Activated naive CD8-positive, alpha-beta T cell treated with anti-CD3 and anti-CD28 coated beads, Interleukin-2, amount 10 ng/mL, durations not matched to agents 7 days and 5 days (primary cell): ENCODE measurements at regions not wholly inside any gene's neighbourhood (a gene's known extent, or its start where the extent isn't known, plus 50 kb on each side); places are given as distances from the start of the nearest gene placed in this dataset.

Source experiments
- ATAC-seq: fragments of 150-1000 bp; cut with Tn5 transposase; one replicate; pipeline ENCODE4 v1.10.0; 2021; ENCODE audit warnings: low read depth, moderate library complexity
- POLR2A ChIA-PET: fragments of 350-600 bp; sonication (Branson Sonifier 250); formaldehyde crosslinking; loops from one replicate; lab custom pipeline; 2021; ENCODE audit warnings: antibody characterized with exemption; lab: Charles Lee
- DNase-seq: peaks from one replicate; pipeline ENCODE4 v3.0.0; 2021
- H3K27ac Mint-ChIP-seq: one replicate; pipeline ENCODE4 v1.8.0; 2022; ENCODE audit warnings: mild to moderate bottlenecking, mixed read lengths
- H3K27me3 Mint-ChIP-seq: one replicate; pipeline ENCODE4 v1.8.0; 2022; ENCODE audit warnings: mild to moderate bottlenecking, moderate library complexity, mixed read lengths
- H3K36me3 Mint-ChIP-seq: one replicate; pipeline ENCODE4 v1.8.0; 2021; ENCODE audit warnings: mild to moderate bottlenecking, mixed read lengths
- H3K4me1 Mint-ChIP-seq: one replicate; pipeline ENCODE4 v1.8.0; 2021; ENCODE audit warnings: mixed read lengths
- H3K4me3 Mint-ChIP-seq: one replicate; pipeline ENCODE4 v1.8.0; 2022; ENCODE audit warnings: mild to moderate bottlenecking, moderate library complexity, mixed read lengths
- H3K9me3 Mint-ChIP-seq: one replicate; pipeline ENCODE4 v1.8.0; 2021; ENCODE audit warnings: mixed read lengths

DNA sequence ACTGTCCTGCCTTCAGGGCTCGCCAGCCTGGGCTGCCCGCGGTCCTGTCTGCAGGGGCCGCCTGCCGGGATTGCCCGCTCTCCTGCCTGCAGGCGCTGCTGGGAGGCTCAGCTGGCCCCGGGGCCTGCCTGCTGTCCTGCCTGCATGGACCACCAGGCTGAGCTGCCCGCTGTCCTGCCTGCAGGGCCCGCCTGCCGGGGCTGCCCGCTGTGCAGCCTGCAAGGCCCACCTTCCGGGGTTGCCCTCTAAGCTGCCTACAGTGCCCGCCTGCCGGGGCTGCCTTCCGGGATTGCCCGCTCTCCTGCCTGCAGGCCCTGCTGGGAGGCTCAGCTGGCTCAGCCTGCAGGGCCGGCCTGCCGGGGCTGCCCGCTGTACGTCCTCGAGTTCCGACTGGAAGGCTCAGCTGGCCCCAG, 164.4 kb downstream of the GLRX3 start:
- peaks cover 37% of the 10 kb centered on the region for H3K9me3 Mint-ChIP-seq
- POLR2A ChIA-PET = no interaction called here
- ATAC-seq (peak; percentile 51), DNase-seq (no peak)
- no peaks in the 10 kb centered on the region for H3K36me3 Mint-ChIP-seq
- H3K4me3 Mint-ChIP-seq = peak overlapping the region; percentile 32
- H3K4me1 Mint-ChIP-seq = no peaks in the 10 kb centered on the region
- no peak overlapping the region for H3K27ac Mint-ChIP-seq
- H3K27me3 Mint-ChIP-seq = no peaks in the 10 kb centered on the region

DNA sequence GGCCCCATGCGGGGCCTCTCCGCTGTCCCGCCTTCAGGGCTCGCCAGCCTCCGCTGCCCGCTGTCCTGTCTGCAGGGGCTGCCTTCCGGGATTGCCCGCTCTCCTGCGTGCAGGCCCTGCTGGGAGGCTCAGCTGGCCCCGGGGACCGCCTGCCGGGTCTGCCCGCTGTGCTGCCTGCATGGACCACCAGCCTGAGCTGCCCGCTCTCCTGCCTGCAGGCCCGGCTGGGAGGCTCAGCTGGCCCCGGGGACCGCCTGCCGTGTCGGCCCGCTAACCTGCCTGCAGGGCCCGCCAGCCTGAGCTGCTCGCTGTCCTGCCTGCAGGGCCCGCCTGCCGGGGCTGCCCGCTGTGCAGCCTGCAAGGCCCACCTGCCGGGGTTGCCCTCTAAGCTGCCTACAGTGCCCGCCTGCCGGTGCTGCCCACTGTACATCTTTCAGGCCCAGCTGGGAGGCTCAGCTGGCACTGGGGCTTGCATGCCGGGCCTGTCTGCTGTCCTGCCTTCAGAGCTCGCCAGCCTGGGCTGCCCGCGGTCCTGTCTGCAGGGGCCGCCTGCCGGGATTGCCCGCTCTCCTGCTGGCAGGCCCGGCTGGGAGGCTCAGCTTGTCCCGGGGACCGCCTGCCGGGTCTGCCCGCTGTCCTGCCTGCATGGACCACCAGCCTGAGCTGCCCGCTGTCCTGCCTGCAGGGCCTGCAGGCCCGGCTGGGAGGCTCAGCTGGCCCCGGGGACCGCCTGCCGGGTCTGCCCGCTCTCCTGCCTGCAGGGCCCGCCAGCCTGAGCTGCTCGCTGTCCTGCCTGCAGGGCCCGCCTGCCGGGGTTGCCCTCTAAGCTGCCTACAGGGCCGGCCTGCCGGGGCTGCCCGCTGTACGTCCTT, 165.1 kb downstream of the GLRX3 start:
- POLR2A ChIA-PET = interaction anchor here (1.0 kb wide), 1 partner anchor 165 kb away, joined by 3 read pairs; the partner anchor contains the start of gene GLRX3
- Mint-ChIP-seq H3K4me3 (peak overlapping the region; percentile 53), H3K4me1 (no peaks in the 10 kb centered on the region), H3K9me3 (peaks cover 35% of the 10 kb centered on the region), H3K36me3 (no peaks in the 10 kb centered on the region), H3K27me3 (no peaks in the 10 kb centered on the region), H3K27ac (peak overlapping the region; percentile 59)
- DNase-seq (peak; percentile 57), ATAC-seq (peak; percentile 66)

DNA sequence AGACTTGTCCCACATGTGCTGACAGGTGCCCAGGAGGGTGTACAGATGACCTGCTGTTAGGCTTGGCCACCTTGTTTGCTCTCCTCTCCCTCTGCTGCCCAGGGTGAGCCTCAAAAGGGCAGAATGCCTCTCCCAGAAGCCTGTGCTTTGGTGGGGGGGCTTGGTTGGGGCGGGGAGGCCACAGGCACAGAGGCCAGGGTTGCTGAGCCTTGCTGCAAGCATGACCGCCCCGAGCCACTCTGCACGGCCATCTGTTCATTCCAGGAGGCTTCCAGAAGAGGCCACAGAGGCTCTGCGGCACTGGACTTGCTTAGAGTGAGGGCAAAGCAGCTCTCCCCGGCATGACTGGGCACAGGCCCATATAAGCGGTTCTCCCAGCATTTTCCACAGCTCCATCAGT, 190.8 kb downstream of the GLRX3 start:
- no peaks in the 10 kb centered on the region for H3K4me1 Mint-ChIP-seq
- no peak overlapping the region for H3K27ac Mint-ChIP-seq
- ATAC-seq = no peak
- POLR2A ChIA-PET = no interaction called here
- H3K27me3 Mint-ChIP-seq = no peaks in the 10 kb centered on the region
- peaks cover 8% of the 10 kb centered on the region for H3K9me3 Mint-ChIP-seq
- no peaks in the 10 kb centered on the region for H3K36me3 Mint-ChIP-seq
- H3K4me3 Mint-ChIP-seq = no peak overlapping the region
- no peak for DNase-seq

DNA sequence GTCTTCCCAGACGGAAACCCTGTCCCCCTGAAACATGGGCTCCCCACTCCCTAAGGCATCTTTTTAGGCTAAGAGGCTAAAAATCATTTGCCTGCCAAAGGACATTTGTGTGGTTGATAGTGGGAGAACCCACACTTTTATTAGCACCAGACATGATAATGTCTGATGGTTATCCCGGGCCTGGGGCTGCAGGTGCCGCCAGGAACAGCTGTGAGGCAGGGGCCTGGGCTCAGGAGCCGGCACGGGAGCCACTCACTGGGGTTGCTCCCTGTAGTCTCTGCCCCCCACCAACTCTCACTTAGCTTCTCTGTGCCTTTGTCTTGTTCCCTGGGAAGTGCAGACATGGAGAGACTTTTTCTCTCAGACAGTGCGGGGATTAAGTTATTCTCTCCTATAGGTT, 193.6 kb downstream of the GLRX3 start:
- H3K27me3 Mint-ChIP-seq = no peaks in the 10 kb centered on the region
- no peak for ATAC-seq
- no peak overlapping the region for H3K27ac Mint-ChIP-seq
- POLR2A ChIA-PET = no interaction called here
- H3K9me3 Mint-ChIP-seq = peaks cover 5% of the 10 kb centered on the region
- no peak for DNase-seq
- H3K4me3 Mint-ChIP-seq = no peak overlapping the region
- no peaks in the 10 kb centered on the region for H3K4me1 Mint-ChIP-seq
- H3K36me3 Mint-ChIP-seq = no peaks in the 10 kb centered on the region

DNA sequence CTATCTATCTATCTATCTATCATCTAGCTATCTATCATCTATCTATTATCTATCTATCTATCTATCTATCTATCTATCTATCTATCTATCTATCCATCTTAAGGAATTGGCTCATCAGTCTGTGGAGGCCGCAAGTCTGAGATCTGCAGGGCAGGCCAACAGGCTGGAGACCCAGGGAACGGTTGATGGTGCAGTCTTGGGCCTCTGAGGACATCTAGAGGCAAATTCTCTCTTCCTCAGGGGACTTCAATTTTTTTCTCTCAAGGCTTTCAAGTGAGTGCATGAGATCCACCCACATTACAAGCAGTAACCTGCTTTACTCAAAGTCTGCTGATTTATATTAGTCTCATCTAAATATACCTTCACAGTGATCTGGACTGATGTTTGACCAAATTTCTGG, 197.0 kb downstream of the GLRX3 start:
- no peak for ATAC-seq
- no peaks in the 10 kb centered on the region for H3K36me3 Mint-ChIP-seq
- POLR2A ChIA-PET = no interaction called here

DNA sequence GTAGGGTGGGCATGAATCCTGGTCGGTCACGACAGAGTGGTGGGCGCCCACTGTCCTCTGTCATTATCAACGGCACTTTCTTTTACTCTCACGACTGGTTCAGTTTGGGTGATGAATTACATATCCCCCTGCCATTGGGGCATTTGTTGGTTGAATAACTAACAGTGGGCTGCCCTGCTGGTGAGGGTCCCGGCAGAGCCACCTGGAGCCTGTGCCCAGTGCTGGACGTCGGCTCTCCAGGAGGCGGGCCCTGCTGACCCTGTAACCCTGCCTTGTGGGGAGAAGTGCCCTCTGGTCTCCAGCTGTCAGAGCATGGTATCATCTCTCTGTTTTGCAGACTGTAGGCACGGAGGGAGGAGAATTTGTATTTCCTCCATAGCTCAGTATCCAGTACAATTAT, 199.1 kb downstream of the GLRX3 start:
- Mint-ChIP-seq H3K4me1 (no peaks in the 10 kb centered on the region), H3K27ac (no peak overlapping the region), H3K36me3 (no peaks in the 10 kb centered on the region), H3K9me3 (no peaks in the 10 kb centered on the region), H3K27me3 (no peaks in the 10 kb centered on the region), H3K4me3 (no peak overlapping the region)
- POLR2A ChIA-PET = no interaction called here
- ATAC-seq (no peak), DNase-seq (no peak)

More for the DNA sequence above, 197.0 kb downstream of the GLRX3 start:
- Mint-ChIP-seq H3K9me3 (no peaks in the 10 kb centered on the region), H3K27ac (no peak overlapping the region), H3K27me3 (no peaks in the 10 kb centered on the region), H3K4me3 (no peak overlapping the region), H3K4me1 (no peaks in the 10 kb centered on the region)
- no peak for DNase-seq

DNA sequence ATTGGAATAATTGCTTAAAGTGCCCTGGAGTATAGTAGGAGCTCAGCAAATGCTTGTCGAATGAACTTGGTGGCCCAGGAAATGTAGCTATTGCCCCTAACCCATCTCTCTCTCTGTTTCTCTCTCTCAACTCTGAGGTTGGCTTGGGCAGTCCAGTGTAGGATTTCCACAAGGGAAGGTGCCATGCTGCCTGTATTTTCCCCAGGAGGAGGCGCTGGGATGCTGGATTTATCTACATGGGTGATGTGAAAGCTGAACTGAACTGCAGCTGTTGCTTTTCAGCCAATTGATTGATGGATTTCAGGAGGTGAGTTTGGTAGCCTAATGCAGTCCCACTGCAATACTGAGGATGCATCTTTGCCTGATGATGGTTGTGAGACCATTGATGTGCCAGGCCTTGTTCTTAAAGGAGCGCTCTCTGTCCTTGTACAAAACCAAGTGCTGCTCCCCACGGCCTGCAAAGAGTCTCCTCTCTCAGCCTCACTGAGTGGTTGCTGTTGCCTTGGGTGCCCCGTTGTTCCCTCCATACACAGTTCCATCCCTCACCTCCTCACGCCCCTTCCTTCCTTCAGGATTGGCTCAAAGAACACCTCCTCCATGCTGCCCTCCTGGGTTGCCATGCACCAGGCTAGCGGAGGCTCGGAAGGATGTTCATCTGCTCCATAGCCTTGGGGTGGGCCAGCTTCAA, 200.6 kb downstream of the GLRX3 start:
- no peak for DNase-seq
- Mint-ChIP-seq H3K27me3 (no peaks in the 10 kb centered on the region), H3K9me3 (no peaks in the 10 kb centered on the region), H3K27ac (no peak overlapping the region), H3K36me3 (no peaks in the 10 kb centered on the region), H3K4me1 (no peaks in the 10 kb centered on the region), H3K4me3 (no peak overlapping the region)
- POLR2A ChIA-PET = no interaction called here
- no peak for ATAC-seq

DNA sequence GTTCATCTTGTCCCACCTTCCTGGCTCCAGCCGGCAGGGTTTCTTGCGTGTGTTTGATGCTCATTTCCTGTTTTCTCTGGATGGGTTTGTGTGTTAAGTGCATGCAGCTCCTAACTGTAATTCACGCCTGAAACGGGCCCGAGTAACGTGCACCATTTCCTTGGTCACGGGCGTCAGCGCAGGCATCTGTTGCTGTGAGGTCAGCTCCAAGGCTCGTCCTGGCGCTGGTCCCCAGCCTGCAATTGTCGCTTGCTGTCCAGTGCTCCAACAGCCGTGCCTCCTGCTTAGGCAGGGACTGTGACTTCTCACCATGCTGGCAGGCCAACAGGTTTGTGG, 201.1 kb downstream of the GLRX3 start:
- Mint-ChIP-seq H3K4me1 (no peaks in the 10 kb centered on the region), H3K27me3 (no peaks in the 10 kb centered on the region), H3K4me3 (no peak overlapping the region), H3K9me3 (no peaks in the 10 kb centered on the region), H3K27ac (no peak overlapping the region), H3K36me3 (no peaks in the 10 kb centered on the region)
- DNase-seq (no peak), ATAC-seq (no peak)
- POLR2A ChIA-PET = no interaction called here

DNA sequence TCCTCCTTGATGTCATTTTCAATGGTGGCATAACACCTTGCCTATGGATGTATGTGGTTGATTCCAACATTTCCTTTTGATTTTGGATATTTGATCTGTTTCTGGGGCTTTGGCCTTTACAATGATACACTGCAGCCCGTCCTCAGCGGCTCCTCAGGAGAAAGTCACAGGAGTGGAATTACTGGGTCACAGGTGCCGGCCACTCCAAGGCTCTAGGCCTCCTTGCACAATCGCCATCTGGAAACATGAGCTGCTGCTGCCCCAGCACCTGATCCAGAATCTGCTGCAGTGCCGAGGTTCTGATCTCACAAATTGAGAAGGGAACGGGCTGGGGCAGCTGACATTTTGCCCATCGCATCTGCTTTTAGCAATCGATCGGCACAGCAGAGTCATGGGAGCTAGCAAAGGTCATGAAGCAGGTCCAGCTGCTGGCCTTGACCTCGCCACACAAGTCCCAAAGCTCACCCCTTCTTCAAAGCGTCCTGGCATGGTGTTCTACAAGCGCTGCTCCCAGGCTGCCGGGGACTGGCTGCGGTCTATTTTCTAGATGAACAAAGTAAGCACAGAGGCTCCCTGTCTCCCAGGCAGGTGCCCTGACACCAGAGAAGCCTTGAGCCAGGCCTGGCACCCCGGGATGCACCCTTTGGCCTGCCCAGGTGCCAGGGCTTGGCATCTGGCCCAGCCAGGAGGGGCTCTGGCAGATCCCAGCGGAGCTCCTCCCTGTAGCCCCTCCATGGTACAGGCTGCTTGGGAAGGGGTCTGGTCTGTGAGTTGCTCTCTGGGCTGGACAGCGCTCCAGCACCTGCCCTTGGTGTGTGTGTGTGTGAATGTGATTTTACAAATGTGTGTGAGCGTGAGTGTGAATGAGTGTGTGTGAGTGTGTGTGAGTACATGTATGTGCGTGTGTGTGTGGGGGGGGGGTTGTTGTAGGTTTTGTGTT, 201.8 kb downstream of the GLRX3 start:
- POLR2A ChIA-PET = no interaction called here
- no peak overlapping the region for H3K4me3 Mint-ChIP-seq
- no peaks in the 10 kb centered on the region for H3K4me1 Mint-ChIP-seq
- H3K27ac Mint-ChIP-seq = no peak overlapping the region
- no peak for ATAC-seq
- no peaks in the 10 kb centered on the region for H3K27me3 Mint-ChIP-seq
- DNase-seq = no peak
- H3K36me3 Mint-ChIP-seq = no peaks in the 10 kb centered on the region
- no peaks in the 10 kb centered on the region for H3K9me3 Mint-ChIP-seq

DNA sequence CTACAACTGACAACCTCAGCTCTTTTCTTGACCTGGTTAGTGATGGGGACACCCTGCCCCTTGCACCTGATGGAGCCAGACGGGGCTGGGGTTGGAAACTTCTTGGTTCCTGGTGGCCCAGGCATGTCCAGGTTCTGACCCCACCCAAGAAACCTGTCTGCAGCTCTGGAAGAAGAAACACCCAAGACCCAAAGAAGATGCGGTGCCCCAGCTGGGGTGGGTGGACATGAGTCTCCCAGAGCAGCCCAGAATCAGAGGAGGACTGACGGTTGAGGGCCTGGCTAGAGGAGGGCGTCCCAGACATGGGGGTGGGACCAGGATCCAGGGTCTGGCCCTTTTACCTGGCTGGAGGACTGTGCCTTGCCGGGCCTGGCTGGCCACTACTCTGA, 202.4 kb downstream of the GLRX3 start:
- Mint-ChIP-seq H3K36me3 (no peaks in the 10 kb centered on the region), H3K27ac (no peak overlapping the region), H3K9me3 (no peaks in the 10 kb centered on the region), H3K4me3 (no peak overlapping the region), H3K4me1 (no peaks in the 10 kb centered on the region), H3K27me3 (no peaks in the 10 kb centered on the region)
- DNase-seq = no peak
- no peak for ATAC-seq
- POLR2A ChIA-PET = no interaction called here

DNA sequence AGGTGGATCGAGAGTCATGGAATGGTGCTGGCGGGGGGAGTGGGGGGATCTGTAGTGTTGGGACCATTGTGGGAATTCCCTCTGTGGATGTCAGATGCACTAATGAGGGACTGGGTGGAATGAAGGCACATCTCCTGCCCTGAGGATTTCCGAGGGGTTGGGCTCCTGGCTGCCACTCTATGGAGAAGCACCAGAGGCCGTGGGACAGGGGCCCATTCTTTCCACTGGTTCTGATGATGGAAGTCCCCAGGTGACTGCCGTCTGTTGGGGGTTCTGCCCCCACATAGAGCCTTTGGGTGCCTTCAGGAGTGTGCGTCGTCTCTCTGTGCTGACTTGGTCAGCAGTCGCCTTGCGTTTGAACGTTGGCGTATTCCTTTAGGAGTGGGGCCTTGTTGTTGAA, 202.9 kb downstream of the GLRX3 start:
- ATAC-seq = no peak
- H3K36me3 Mint-ChIP-seq = no peaks in the 10 kb centered on the region
- H3K9me3 Mint-ChIP-seq = no peaks in the 10 kb centered on the region
- H3K4me3 Mint-ChIP-seq = no peak overlapping the region
- no peaks in the 10 kb centered on the region for H3K4me1 Mint-ChIP-seq
- H3K27me3 Mint-ChIP-seq = no peaks in the 10 kb centered on the region
- no peak overlapping the region for H3K27ac Mint-ChIP-seq
- no peak for DNase-seq
- POLR2A ChIA-PET = no interaction called here

DNA sequence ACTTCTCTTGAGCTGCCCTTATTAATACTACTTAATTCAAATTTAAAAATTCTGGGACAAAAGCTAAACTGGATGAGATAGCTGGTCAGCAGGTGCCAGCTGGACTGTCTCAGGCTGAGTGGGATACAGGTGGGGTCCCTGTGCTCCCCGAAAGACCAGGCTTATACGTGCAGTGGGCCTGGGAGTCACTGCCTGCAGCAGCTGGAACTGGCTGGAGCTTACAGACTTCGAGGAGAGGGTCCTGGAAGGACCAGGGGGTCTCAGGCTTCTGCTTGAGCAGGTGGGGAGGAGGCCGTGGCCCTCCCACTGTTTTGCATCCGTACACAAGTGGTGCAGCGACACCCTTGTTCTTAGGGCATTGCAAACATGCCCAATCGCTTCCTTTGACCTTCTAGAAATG, 203.7 kb downstream of the GLRX3 start:
- POLR2A ChIA-PET = no interaction called here
- no peaks in the 10 kb centered on the region for H3K36me3 Mint-ChIP-seq
- H3K4me3 Mint-ChIP-seq = no peak overlapping the region

DNA sequence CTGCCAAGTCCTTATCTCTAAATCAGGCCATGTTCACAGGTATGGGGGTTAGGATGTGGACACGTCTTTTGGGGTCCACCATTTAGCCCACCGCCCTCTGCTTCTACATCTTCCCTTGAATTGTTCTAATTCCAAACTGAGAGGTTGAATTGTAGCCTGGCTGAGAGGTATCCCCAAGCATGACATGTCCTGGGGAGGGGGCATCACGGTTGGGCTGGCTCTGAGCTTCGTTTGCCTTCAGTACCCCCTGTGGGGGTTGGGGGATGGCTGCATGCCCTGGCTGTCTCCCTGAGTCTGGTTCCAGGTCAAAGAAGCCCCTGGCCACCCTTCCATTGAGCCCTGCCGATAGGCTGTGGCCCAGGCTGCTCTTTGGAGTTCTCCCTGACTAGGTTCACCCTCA, 204.6 kb downstream of the GLRX3 start:
- H3K36me3 Mint-ChIP-seq = no peaks in the 10 kb centered on the region
- no peaks in the 10 kb centered on the region for H3K4me1 Mint-ChIP-seq
- H3K4me3 Mint-ChIP-seq = no peak overlapping the region
- H3K27ac Mint-ChIP-seq = no peak overlapping the region
- DNase-seq (no peak), ATAC-seq (no peak)
- POLR2A ChIA-PET = no interaction called here
- no peaks in the 10 kb centered on the region for H3K27me3 Mint-ChIP-seq
- no peaks in the 10 kb centered on the region for H3K9me3 Mint-ChIP-seq

More for the DNA sequence above, 203.7 kb downstream of the GLRX3 start:
- Mint-ChIP-seq H3K27ac (no peak overlapping the region), H3K27me3 (no peaks in the 10 kb centered on the region), H3K4me1 (no peaks in the 10 kb centered on the region), H3K9me3 (no peaks in the 10 kb centered on the region)
- DNase-seq (no peak), ATAC-seq (no peak)
